Ovary (tissue), 7 donors: ENCODE measurements at regions not wholly inside any gene's neighbourhood (a gene's known extent, or its start where the extent isn't known, plus 50 kb on each side); places are given as distances from the start of the nearest gene placed in this dataset.

Source experiments
- DNase-seq, 5 donors: peaks; one replicate each; pipeline ENCODE4 v3.0.0-alpha.2; 2019 to 2020
- H3K27ac ChIP-seq, 2 donors: fragments of 200-600 bp; one replicate each; pipeline versions ENCODE4 v1.5.1 to v1.8.0; 2019 to 2022
- H3K27me3 ChIP-seq: fragments of 200-600 bp; one replicate; pipeline ENCODE4 v1.8.0; 2022
- H3K36me3 ChIP-seq: fragments of 200-600 bp; sonication (generic); one replicate; pipeline ENCODE4 v1.5.1; 2019
- H3K4me1 ChIP-seq: one replicate; pipeline ENCODE4 v1.8.1; 2013; ENCODE audit warnings: mild to moderate bottlenecking, moderate library complexity; ENCODE audit not compliant: insufficient read depth
- H3K4me3 ChIP-seq: fragments of 200-600 bp; sonication (generic); one replicate; pipeline ENCODE4 v1.5.1; 2017
- H3K9me3 ChIP-seq, 2 donors: fragments of 200-600 bp in 1 of 2; sonication (generic) in 1 of 2; one replicate each; pipeline versions ENCODE4 v1.5.1 to v1.8.1; 2013 to 2019; ENCODE audit warnings: mild to moderate bottlenecking in 1 of 2, moderate library complexity in 1 of 2
- CTCF ChIP-seq, 3 donors: fragments of 450-650 bp in 2 of 3; fragments of 200-600 bp in 1 of 3; IDR thresholded peaks; one replicate each; pipeline versions ENCODE4 v1.5.1 to v1.8.0; 2016 to 2022; ENCODE audit warnings: antibody characterized with exemption in 3 of 3, mild to moderate bottlenecking in 1 of 3
- EP300 ChIP-seq: sonication (generic); formaldehyde crosslinking; IDR thresholded peaks from one replicate; pipeline ENCODE4 v1.6.1; 2017; ENCODE audit warnings: antibody characterized with exemption
- POLR2A ChIP-seq: fragments of 450-650 bp; IDR thresholded peaks from one replicate; pipeline ENCODE4 v1.6.1; 2017; ENCODE audit warnings: antibody characterized with exemption, mild to moderate bottlenecking, moderate library complexity
- WGBS, 3 donors: extraction: QIAGEN DNeasy Blood & Tissue Kit in 1 of 3; methylation state at CpG; one replicate each; pipeline versions ENCODE4 v1.1.5 to v1.1.7; 2013 to 2017; 5-methylcytosine and 5-hydroxymethylcytosine counted together
- intact Hi-C, 4 donors: fragments of 100-400 bp; cut with DNase I; formaldehyde crosslinking; loops; one replicate each; pipeline versions ENCODE4 v1.11.0 to v1.15.1; 2022 to 2023
- donor health status: DM: no; HTN: no; CAD: no; lungs with moderate emphysema.
- donor health status: DM: no; HTN: no; CAD: no.
- donor health status: Bipolar disorder and iron deficiency.
- donor health status: DM: no; HTN: no; CAD: no.
- donor health status: DM: yes; HTN: yes; CAD: no.

GRCh38 chr13:69389899-69390298, 717.7 kb upstream of the ATXN8OS start:
- no peak overlapping the region for H3K4me3 ChIP-seq
- no peaks in the 10 kb centered on the region for H3K27me3 ChIP-seq
- no peak overlapping the region for H3K27ac ChIP-seq
- H3K36me3 ChIP-seq: no peaks in the 10 kb centered on the region
- TF ChIP-seq EP300: no peak
- no peak for TF ChIP-seq POLR2A
- TF ChIP-seq CTCF (IDR thresholded peaks at IDR 0.05): no peak
- no peaks in the 10 kb centered on the region for H3K4me1 ChIP-seq
- no peaks in the 10 kb centered on the region for H3K9me3 ChIP-seq
- DNase-seq: no peak
- 37 to 48% (median 42%) methylated on average over 4 of the region's 4 CpGs for WGBS, 3 donors
- intact Hi-C loops: no loop called here

GRCh38 chr13:69373747-69374425, 733.7 kb upstream of the ATXN8OS start:
- no peaks in the 10 kb centered on the region for H3K9me3 ChIP-seq
- 5 to 10% (median 9%) methylated on average over 5 of the region's 5 CpGs for WGBS, 3 donors
- H3K4me3 ChIP-seq: no peak overlapping the region
- H3K27ac ChIP-seq: no peak overlapping the region
- no peaks in the 10 kb centered on the region for H3K36me3 ChIP-seq
- H3K27me3 ChIP-seq: no peaks in the 10 kb centered on the region
- intact Hi-C loops: no loop called here
- no peak for DNase-seq
- TF ChIP-seq POLR2A: no peak
- no peak for TF ChIP-seq CTCF (IDR thresholded peaks at IDR 0.05)
- TF ChIP-seq EP300: no peak
- H3K4me1 ChIP-seq: no peaks in the 10 kb centered on the region

DNA sequence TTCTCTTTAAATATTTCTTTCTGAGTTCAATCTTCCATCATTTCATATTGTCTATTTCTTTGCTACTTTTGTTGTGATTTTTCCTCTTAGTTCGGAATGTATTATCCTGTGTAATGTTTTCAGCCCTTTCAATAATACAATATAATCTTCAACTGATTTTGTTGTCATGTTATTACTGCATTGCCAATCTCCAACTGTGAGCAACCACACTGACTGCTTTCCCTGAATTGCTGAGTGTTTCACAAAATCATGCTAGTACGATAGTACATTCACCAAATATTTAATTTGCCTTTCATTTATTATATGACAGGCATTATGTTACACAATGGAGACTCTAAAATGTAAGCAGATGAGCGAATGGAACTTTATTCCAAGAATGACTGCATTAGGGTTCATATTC, 744.3 kb upstream of the ATXN8OS start:
- Histone ChIP-seq H3K4me3 (no peak overlapping the region), H3K27me3 (no peaks in the 10 kb centered on the region), H3K4me1 (no peaks in the 10 kb centered on the region), H3K9me3 (no peaks in the 10 kb centered on the region), H3K36me3 (no peaks in the 10 kb centered on the region), H3K27ac (no peak overlapping the region)
- no peak for DNase-seq
- WGBS, 3 donors: 88 to 92% (median 90%) methylated on average over 3 of the region's 3 CpGs
- intact Hi-C loops: no loop called here
- TF ChIP-seq POLR2A: no peak

GRCh38 chr13:69331245-69331644, 776.4 kb upstream of the ATXN8OS start:
- Histone ChIP-seq H3K4me1 (no peaks in the 10 kb centered on the region), H3K27me3 (no peaks in the 10 kb centered on the region), H3K36me3 (no peaks in the 10 kb centered on the region), H3K9me3 (no peaks in the 10 kb centered on the region), H3K27ac (no peak overlapping the region), H3K4me3 (no peak overlapping the region)
- no peak for DNase-seq
- 86 to 91% (median 86%) methylated on average over 3 of the region's 3 CpGs for WGBS, 3 donors
- intact Hi-C loops: no loop called here
- no peak for TF ChIP-seq EP300
- TF ChIP-seq CTCF (IDR thresholded peaks at IDR 0.05): no peak
- TF ChIP-seq POLR2A: no peak

DNA sequence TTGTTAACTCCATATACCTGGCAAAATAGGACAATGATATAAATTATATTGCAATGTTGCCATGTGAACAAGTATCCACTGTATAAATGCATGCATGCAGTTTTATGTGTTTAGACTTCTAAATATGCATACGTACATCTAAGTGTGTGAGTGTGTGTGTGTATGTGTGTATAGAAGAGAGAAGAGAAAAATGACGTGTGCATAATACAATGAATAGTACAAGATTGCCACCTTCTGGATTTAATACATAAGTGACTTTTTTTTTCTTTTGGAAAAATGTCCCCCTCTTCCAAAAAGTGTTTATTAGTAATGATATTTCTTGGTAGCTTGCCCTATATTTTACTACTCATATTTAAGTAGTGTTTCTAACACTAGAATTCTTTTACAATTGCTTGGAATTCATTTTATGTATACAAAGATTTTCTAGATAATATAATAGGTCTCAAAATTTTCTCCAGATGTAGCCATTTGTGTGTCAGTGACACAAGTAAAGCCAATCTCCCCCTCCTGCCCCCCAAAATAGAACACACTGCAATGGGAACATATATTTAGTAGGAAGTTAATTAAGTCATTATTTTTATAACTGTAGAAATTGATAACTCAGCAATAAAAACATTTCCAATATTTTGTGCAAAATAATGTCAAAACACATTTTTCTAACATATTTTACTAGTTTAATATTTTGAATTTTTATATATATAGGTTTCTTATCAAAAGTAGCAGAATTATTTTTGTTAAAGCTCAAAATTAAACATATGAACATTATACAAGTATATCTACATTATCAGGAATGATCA, 783.3 kb upstream of the ATXN8OS start:
- WGBS, 3 donors: 3 to 4% (median 3%) methylated on average over 2 of the region's 2 CpGs
- Histone ChIP-seq H3K36me3 (no peaks in the 10 kb centered on the region), H3K9me3 (no peaks in the 10 kb centered on the region), H3K4me3 (no peak overlapping the region), H3K27ac (no peak overlapping the region), H3K4me1 (no peaks in the 10 kb centered on the region), H3K27me3 (no peaks in the 10 kb centered on the region)
- intact Hi-C loops: no loop called here
- TF ChIP-seq POLR2A: no peak
- TF ChIP-seq CTCF (IDR thresholded peaks at IDR 0.05): no peak
- no peak for TF ChIP-seq EP300
- DNase-seq: no peak
